WTC11 (cell line): ENCODE measurements at regions not wholly inside any gene's neighbourhood (a gene's known extent, or its start where the extent isn't known, plus 50 kb on each side); places are given as distances from the start of the nearest gene placed in this dataset.

ENCODE experiments used
- ELF4 ChIP-seq: sonication (generic); formaldehyde crosslinking; IDR thresholded peaks from 2 replicates; pipeline ENCODE4 v1.8.1; 2022; ENCODE audit warnings: low read depth, mild to moderate bottlenecking, moderate library complexity, missing genetic modification reagents
- ESRRA ChIP-seq: sonication (generic); formaldehyde crosslinking; IDR thresholded peaks from 2 replicates; pipeline ENCODE4 v1.8.1; 2022; ENCODE audit warnings: mild to moderate bottlenecking, missing genetic modification reagents, borderline replicate concordance
- ETV6 ChIP-seq: sonication (generic); formaldehyde crosslinking; IDR thresholded peaks from 2 replicates; pipeline ENCODE4 v1.8.1; 2022; ENCODE audit warnings: mild to moderate bottlenecking, missing genetic modification reagents
- HMGXB4 ChIP-seq: sonication (generic); formaldehyde crosslinking; IDR thresholded peaks from 2 replicates; pipeline ENCODE4 v1.8.1; 2023; ENCODE audit warnings: mild to moderate bottlenecking, moderate library complexity, missing genetic modification reagents
- JUN ChIP-seq: sonication (generic); formaldehyde crosslinking; IDR thresholded peaks from 2 replicates; pipeline ENCODE4 v1.8.0; 2023; ENCODE audit warnings: mild to moderate bottlenecking, missing genetic modification reagents
- MYBL2 ChIP-seq: sonication (generic); formaldehyde crosslinking; IDR thresholded peaks from 2 replicates; pipeline ENCODE4 v1.8.1; 2023; ENCODE audit warnings: mild to moderate bottlenecking, moderate library complexity, missing genetic modification reagents
- PREB ChIP-seq: sonication (generic); formaldehyde crosslinking; IDR thresholded peaks from 2 replicates; pipeline ENCODE4 v1.8.1; 2022; ENCODE audit warnings: mild to moderate bottlenecking, missing genetic modification reagents, moderate library complexity, borderline replicate concordance
- SMAD4 ChIP-seq: sonication (generic); formaldehyde crosslinking; IDR thresholded peaks from 2 replicates; pipeline ENCODE4 v1.8.0; 2022; ENCODE audit warnings: mild to moderate bottlenecking, missing genetic modification reagents
- SP1 ChIP-seq: sonication (generic); formaldehyde crosslinking; conservative IDR thresholded peaks from 2 replicates; pipeline ENCODE4 v1.8.1; 2022; ENCODE audit warnings: missing genetic modification reagents
- ZNF416 ChIP-seq: fragments of 250-450 bp; sonication (Bioruptor Pico); IDR thresholded peaks from 2 replicates; pipeline ENCODE4 v1.9.0; 2021; ENCODE audit warnings: mild to moderate bottlenecking, inconsistent platforms
- TF ChIP-seq, protein P1 (sequence below): fragments of 200-600 bp; IDR thresholded peaks from 2 replicates; pipeline ENCODE4 v1.8.0; 2022; ENCODE audit warnings: antibody characterized with exemption
- TF ChIP-seq, protein P2 (sequence below): sonication (generic); formaldehyde crosslinking; conservative IDR thresholded peaks from 2 replicates; pipeline ENCODE4 v1.8.1; 2022; ENCODE audit warnings: mild to moderate bottlenecking, missing genetic modification reagents
- TF ChIP-seq, protein P3 (sequence below): sonication (generic); formaldehyde crosslinking; IDR thresholded peaks from 2 replicates; pipeline ENCODE4 v1.8.1; 2022; ENCODE audit warnings: low read depth, mild to moderate bottlenecking, moderate library complexity, missing genetic modification reagents, borderline replicate concordance

DNA sequence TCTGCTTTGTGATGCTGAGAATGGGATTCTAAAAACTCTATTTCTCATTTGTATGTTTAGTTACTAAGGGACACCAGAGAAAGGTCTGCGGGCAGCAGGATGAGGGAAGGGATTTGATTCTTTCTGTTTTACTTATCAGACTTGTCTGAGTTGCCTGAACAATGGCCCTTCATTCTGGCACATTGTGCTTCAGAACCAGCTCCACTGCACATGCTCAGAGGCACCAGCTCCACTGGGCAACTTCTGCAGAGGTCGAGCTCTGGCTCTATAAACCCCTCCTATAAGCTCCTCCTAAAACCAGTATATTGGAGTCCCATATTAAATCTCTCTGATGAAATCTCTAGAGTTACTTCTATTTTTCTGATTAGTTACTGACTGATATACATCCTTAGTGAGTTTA is 453.2 kb upstream of the CDIN1 start:
- TF ChIP-seq, protein P1, sequence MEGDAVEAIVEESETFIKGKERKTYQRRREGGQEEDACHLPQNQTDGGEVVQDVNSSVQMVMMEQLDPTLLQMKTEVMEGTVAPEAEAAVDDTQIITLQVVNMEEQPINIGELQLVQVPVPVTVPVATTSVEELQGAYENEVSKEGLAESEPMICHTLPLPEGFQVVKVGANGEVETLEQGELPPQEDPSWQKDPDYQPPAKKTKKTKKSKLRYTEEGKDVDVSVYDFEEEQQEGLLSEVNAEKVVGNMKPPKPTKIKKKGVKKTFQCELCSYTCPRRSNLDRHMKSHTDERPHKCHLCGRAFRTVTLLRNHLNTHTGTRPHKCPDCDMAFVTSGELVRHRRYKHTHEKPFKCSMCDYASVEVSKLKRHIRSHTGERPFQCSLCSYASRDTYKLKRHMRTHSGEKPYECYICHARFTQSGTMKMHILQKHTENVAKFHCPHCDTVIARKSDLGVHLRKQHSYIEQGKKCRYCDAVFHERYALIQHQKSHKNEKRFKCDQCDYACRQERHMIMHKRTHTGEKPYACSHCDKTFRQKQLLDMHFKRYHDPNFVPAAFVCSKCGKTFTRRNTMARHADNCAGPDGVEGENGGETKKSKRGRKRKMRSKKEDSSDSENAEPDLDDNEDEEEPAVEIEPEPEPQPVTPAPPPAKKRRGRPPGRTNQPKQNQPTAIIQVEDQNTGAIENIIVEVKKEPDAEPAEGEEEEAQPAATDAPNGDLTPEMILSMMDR: no peak
- TF ChIP-seq JUN (no peak), ELF4 (CRISPR knock-in tag) (no peak), ZNF416 (CRISPR knock-in tag) (no peak), HMGXB4 (CRISPR knock-in tag) (no peak), ESRRA (no peak), ETV6 (no peak), PREB (no peak), MYBL2 (no peak), SMAD4 (CRISPR knock-in tag) (no peak), SP1 (CRISPR knock-in tag) (no peak)
- TF ChIP-seq, protein P2, sequence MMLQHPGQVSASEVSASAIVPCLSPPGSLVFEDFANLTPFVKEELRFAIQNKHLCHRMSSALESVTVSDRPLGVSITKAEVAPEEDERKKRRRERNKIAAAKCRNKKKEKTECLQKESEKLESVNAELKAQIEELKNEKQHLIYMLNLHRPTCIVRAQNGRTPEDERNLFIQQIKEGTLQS (CRISPR knock-in tag): no peak
- TF ChIP-seq, protein P3, sequence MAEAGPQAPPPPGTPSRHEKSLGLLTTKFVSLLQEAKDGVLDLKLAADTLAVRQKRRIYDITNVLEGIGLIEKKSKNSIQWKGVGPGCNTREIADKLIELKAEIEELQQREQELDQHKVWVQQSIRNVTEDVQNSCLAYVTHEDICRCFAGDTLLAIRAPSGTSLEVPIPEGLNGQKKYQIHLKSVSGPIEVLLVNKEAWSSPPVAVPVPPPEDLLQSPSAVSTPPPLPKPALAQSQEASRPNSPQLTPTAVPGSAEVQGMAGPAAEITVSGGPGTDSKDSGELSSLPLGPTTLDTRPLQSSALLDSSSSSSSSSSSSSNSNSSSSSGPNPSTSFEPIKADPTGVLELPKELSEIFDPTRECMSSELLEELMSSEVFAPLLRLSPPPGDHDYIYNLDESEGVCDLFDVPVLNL: no peak
